ENCODE measurements at regions not wholly inside any gene's neighbourhood (a gene's known extent, or its start where the extent isn't known, plus 50 kb on each side); places are given as distances from the start of the nearest gene placed in this dataset.
"Not testable (repeated sequence)": the region's sequence is repeated elsewhere in the genome, so short reads cannot be mapped to it uniquely, and the experiment has no call there.

DNA sequence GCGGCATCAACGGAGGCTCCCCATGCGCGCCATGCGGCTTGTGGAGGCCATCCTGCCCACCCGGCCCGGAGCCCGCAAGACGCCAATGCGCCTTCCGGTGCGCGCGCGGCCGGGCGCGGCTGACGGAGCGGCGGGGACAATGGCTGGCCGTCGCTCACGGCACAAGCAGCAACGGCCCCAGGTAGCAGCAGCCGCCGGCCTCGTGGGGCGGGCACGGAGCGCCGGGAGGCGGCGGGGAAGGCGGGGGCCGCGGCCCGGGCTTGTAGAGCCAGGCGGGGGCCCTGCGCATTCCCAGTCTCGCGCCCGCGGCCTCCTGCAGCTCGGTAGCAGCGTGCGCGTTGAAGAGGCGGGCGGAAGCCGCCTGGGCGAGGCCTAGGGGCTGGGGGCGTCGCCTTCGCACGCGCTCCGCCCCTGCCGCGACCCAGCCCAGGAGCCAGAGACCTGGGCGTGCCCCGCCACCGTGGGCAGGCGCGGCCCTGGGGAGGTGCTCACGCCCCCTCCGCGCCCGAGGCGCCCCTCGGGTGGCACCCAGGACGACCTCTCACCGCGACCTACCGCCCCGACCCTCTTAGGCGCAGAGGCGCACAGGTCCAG is 207.1 kb upstream of the PRKX start:
- not testable (repeated sequence) for DNase-seq (ENCODE audit: low read depth in 2 of 2)

DNA sequence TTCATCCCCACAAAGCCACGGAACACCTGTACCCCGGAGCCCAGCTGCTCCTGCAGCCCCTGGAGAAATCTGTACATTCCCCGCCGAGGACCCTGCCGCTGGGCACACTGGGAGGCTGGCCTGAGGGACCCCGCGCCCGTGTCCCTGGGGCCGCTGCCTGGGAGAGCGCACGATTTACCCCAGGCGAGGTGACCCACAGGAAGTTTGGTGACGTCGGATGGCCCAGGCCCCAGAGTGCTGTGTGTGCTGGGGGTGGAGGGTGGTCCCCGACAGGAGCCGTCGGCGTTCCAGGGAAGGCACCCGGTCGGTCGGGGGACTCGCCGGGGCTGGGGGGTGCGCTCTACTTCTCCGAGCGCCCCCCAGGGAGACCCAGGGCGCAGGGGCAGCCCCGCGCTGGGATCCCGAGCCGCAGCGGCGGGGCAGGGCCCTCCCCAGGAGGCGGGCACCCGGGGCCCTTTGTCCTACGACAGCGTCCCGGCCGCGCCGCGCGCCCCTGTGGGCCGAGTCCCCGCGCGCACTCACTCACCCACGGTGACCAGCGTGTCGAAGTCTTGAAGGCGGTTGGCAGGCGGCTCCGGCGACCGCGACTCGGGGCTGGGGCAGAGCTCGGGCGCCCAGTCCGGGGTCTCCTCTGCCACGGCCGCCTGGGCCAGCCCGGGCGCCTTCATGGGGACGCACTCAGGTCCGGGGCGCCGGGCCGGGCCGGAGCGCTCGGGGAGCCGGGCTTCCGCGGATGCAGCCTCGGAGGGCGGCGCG is 206.4 kb upstream of the PRKX start:
- not testable (repeated sequence) for DNase-seq (ENCODE audit: low read depth in 2 of 2)

DNA sequence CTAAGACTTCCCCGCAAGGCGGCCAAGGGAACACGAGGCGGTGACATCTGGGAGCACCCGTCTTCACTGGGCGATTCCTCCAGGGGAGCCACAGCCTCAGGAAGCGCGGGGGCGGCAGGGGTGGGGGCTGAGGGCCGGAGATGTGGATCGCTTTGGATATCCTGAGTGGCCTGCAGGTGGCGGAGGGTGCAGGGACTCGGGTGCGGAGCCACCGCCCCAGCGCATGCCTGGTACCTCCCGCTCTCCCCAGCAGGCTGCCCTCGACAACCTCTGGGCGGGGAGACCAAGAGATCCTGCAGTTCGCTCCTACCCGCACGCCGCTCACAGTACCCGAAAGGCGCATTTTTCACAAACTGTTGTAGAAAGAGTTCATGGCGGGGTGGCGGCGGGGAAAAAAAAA is 201.4 kb upstream of the PRKX start:
- not testable (repeated sequence) for DNase-seq (ENCODE audit: low read depth in 2 of 2)

DNA sequence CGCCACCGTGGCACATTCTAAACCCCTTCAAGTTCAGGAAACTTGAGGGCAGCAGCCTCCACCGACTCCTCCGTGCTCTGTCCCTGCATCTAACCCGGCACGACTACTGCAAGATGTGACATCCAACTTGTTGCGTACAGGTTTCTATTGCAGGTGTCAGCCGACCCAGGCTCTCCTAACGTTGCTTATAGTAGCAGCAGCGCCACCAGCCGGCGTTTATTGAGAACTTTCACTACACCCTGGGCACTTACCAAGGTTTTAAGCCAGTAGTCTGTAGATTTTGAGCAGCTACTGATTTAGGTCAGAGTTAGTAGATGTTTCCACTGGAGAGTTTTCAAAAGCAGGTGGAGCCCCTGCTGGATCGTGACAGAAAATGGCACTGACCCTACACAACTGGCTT is 200.6 kb upstream of the PRKX start:
- DNase-seq (ENCODE audit: low read depth in 2 of 2): not testable (repeated sequence)

DNA sequence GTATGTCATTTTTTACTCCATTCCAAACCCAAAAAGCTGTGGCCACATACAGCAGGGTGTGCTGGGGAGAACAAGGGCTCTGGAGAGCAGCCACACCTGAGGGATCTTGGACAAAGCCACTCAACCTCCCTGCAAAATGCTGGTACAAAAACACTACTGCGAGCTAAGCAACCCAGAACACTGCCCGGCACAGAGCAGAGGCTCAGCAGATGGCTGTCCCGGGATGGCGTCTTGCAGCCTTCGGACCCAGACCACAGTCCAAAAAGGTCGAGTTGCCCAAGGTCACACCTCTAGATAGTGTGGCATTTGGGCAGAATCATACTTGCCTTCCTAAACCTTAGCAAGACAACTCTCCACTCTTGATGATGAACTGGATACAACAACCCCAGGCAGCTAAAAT is 197.6 kb upstream of the PRKX start:
- DNase-seq (ENCODE audit: low read depth in 2 of 2): not testable (repeated sequence)

DNA sequence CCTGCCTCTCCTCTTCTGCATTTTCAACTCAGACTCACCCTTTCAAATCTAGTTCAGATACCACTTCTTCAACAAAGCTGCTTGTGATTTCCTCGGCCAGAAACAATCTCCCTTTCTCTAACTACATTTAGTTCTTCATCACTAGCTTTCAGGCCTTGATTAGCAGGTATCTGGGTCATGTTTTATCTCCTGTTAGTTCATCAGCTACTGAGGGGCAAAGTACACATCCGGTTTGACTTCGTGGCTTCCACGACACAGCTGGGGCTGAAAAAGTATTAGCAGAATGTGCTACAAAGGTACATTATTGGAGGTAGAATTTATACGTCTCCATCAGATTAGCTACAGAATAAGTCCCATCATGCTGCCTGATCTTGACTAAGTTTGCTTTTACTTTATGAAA is 197.2 kb upstream of the PRKX start:
- DNase-seq (ENCODE audit: low read depth in 2 of 2): not testable (repeated sequence)

DNA sequence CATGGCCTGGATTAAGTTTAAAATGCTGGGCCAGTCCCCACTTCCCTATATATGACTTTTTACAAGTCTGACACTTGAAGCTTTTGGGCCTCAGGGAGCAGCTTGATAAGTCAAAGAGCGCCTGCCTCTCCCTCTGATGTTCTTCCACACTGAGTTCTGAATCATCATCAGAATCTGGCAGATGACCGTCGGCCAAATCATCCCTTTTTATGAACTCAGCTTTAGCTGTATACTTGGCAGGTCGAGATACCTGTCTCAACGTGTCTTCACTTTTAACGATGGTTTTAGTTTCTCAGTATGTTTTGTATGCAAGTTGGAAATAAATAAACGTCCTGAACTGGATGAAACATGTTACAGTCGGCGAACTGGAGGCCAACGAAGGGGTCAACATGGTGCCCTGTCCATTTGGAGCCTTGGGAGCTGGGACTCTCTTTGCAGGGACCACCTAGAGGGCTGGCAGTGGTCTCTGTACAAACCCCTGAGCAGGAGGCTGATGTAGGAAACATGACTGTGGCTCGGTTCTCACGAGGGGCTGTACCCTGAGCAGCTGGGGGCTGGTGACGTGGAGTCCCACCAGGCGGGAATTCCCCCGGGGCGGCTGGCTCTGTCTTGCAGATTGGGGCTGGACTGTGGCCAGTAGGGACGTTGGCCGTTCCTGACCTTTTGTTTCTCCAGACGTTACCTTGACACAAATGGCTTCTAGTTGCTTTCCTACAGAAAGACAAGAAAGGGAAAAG is 192.2 kb upstream of the PRKX start:
- DNase-seq (ENCODE audit: low read depth in 2 of 2): not testable (repeated sequence)

DNA sequence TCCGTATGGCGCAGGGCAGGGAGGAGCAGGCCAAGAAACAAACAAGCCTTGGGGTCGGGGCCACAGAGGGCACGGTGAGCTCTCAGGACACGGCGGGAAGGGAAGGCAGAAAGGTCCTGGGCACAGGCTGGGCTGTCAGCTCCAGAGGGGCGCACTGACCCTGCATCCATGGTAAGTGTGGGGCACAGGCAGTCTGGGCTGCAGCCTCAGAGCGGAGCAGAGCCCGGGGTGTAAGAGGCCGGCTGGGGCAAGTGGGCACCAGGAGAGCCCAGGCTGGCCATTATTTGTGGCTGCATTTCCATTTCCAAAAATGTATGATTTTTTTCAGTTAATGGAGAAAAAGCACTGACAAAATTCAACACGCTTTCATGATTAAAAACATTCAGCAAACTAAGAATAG is 188.8 kb upstream of the PRKX start:
- DNase-seq (ENCODE audit: low read depth in 2 of 2): not testable (repeated sequence)

DNA sequence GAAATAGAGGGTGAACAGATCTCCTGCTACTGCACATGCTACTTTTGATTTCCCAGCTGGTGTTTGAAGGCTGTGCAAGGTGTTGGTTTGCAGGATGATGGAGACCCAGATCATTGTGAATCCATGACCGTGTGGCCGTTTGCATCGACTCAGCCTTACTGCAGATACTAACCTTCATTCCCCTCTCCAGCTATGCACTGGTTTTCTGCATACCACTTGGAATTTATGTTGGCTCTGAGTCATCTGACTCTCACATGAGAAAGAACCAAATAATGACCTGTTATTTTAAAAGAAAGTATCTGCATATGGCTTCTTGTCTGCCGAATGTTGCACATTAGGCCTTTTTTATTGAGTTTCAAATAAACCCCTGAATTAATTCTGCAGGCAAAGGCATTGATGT is 183.3 kb upstream of the PRKX start:
- DNase-seq (ENCODE audit: low read depth in 2 of 2): not testable (repeated sequence)

DNA sequence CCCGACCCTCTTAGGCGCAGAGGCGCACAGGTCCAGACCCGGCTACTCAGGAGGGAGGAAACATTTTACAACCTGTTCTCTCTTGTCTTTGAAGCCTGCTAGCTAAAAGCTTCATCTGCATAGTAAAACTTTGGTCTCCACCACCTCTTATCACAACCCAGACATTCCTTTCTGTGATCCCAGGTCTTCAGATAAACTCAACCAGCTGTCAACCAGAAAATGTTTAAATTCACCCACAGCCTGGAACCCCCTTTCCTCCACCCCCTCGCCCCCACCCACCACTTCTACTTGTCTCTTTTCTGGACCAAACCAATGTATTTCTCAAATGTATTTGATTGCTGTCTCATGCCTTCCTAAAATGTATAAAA is 169.1 kb upstream of the PRKX start:
- DNase-seq (ENCODE audit: low read depth in 2 of 2): not testable (repeated sequence)

DNA sequence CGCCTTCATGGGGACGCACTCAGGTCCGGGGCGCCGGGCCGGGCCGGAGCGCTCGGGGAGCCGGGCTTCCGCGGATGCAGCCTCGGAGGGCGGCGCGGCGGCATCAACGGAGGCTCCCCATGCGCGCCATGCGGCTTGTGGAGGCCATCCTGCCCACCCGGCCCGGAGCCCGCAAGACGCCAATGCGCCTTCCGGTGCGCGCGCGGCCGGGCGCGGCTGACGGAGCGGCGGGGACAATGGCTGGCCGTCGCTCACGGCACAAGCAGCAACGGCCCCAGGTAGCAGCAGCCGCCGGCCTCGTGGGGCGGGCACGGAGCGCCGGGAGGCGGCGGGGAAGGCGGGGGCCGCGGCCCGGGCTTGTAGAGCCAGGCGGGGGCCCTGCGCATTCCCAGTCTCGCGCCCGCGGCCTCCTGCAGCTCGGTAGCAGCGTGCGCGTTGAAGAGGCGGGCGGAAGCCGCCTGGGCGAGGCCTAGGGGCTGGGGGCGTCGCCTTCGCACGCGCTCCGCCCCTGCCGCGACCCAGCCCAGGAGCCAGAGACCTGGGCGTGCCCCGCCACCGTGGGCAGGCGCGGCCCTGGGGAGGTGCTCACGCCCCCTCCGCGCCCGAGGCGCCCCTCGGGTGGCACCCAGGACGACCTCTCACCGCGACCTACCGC is 168.6 kb upstream of the PRKX start:
- not testable (repeated sequence) for DNase-seq (ENCODE audit: low read depth in 2 of 2)

DNA sequence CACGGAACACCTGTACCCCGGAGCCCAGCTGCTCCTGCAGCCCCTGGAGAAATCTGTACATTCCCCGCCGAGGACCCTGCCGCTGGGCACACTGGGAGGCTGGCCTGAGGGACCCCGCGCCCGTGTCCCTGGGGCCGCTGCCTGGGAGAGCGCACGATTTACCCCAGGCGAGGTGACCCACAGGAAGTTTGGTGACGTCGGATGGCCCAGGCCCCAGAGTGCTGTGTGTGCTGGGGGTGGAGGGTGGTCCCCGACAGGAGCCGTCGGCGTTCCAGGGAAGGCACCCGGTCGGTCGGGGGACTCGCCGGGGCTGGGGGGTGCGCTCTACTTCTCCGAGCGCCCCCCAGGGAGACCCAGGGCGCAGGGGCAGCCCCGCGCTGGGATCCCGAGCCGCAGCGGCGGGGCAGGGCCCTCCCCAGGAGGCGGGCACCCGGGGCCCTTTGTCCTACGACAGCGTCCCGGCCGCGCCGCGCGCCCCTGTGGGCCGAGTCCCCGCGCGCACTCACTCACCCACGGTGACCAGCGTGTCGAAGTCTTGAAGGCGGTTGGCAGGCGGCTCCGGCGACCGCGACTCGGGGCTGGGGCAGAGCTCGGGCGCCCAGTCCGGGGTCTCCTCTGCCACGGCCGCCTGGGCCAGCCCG is 167.9 kb upstream of the PRKX start:
- DNase-seq (ENCODE audit: low read depth in 2 of 2): not testable (repeated sequence)

DNA sequence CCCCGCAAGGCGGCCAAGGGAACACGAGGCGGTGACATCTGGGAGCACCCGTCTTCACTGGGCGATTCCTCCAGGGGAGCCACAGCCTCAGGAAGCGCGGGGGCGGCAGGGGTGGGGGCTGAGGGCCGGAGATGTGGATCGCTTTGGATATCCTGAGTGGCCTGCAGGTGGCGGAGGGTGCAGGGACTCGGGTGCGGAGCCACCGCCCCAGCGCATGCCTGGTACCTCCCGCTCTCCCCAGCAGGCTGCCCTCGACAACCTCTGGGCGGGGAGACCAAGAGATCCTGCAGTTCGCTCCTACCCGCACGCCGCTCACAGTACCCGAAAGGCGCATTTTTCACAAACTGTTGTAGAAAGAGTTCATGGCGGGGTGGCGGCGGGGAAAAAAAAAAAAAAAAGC is 162.9 kb upstream of the PRKX start:
- DNase-seq (ENCODE audit: low read depth in 2 of 2): not testable (repeated sequence)

DNA sequence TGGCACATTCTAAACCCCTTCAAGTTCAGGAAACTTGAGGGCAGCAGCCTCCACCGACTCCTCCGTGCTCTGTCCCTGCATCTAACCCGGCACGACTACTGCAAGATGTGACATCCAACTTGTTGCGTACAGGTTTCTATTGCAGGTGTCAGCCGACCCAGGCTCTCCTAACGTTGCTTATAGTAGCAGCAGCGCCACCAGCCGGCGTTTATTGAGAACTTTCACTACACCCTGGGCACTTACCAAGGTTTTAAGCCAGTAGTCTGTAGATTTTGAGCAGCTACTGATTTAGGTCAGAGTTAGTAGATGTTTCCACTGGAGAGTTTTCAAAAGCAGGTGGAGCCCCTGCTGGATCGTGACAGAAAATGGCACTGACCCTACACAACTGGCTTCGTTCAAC is 162.2 kb upstream of the PRKX start:
- not testable (repeated sequence) for DNase-seq (ENCODE audit: low read depth in 2 of 2)

DNA sequence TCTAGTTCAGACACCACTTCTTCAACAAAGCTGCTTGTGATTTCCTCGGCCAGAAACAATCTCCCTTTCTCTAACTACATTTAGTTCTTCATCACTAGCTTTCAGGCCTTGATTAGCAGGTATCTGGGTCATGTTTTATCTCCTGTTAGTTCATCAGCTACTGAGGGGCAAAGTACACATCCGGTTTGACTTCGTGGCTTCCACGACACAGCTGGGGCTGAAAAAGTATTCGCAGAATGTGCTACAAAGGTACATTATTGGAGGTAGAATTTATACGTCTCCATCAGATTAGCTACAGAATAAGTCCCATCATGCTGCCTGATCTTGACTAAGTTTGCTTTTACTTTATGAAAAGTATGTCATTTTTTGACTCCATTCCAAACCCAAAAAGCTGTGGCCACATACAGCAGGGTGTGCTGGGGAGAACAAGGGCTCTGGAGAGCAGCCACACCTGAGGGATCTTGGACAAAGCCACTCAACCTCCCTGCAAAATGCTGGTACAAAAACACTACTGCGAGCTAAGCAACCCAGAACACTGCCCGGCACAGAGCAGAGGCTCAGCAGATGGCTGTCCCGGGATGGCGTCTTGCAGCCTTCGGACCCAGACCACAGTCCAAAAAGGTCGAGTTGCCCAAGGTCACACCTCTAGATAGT is 158.9 kb upstream of the PRKX start:
- DNase-seq (ENCODE audit: low read depth in 2 of 2): not testable (repeated sequence)

DNA sequence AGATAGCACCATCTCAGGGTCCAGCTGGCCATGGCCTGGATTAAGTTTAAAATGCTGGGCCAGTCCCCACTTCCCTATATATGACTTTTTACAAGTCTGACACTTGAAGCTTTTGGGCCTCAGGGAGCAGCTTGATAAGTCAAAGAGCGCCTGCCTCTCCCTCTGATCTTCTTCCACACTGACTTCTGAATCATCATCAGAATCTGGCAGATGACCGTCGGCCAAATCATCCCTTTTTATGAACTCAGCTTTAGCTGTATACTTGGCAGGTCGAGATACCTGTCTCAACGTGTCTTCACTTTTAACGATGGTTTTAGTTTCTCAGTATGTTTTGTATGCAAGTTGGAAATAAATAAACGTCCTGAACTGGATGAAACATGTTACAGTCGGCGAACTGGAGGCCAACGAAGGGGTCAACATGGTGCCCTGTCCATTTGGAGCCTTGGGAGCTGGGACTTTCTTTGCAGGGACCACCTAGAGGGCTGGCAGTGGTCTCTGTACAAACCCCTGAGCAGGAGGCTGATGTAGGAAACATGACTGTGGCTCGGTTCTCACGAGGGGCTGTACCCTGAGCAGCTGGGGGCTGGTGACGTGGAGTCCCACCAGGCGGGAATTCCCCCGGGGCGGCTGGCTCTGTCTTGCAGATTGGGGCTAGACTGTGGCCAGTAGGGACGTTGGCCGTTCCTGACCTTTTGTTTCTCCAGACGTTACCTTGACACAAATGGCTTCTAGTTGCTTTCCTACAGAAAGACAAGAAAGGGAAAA is 153.8 kb upstream of the PRKX start:
- DNase-seq (ENCODE audit: low read depth in 2 of 2): not testable (repeated sequence)

DNA sequence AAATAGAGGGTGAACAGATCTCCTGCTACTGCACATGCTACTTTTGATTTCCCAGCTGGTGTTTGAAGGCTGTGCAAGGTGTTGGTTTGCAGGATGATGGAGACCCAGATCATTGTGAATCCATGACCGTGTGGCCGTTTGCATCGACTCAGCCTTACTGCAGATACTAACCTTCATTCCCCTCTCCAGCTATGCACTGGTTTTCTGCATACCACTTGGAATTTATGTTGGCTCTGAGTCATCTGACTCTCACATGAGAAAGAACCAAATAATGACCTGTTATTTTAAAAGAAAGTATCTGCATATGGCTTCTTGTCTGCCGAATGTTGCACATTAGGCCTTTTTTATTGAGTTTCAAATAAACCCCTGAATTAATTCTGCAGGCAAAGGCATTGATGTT is 144.9 kb upstream of the PRKX start:
- DNase-seq (ENCODE audit: low read depth in 2 of 2): not testable (repeated sequence)

DNA sequence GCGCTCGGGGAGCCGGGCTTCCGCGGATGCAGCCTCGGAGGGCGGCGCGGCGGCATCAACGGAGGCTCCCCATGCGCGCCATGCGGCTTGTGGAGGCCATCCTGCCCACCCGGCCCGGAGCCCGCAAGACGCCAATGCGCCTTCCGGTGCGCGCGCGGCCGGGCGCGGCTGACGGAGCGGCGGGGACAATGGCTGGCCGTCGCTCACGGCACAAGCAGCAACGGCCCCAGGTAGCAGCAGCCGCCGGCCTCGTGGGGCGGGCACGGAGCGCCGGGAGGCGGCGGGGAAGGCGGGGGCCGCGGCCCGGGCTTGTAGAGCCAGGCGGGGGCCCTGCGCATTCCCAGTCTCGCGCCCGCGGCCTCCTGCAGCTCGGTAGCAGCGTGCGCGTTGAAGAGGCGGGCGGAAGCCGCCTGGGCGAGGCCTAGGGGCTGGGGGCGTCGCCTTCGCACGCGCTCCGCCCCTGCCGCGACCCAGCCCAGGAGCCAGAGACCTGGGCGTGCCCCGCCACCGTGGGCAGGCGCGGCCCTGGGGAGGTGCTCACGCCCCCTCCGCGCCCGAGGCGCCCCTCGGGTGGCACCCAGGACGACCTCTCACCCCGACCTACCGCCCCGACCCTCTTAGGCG is 130.2 kb upstream of the PRKX start:
- DNase-seq (ENCODE audit: low read depth in 2 of 2): not testable (repeated sequence)

DNA sequence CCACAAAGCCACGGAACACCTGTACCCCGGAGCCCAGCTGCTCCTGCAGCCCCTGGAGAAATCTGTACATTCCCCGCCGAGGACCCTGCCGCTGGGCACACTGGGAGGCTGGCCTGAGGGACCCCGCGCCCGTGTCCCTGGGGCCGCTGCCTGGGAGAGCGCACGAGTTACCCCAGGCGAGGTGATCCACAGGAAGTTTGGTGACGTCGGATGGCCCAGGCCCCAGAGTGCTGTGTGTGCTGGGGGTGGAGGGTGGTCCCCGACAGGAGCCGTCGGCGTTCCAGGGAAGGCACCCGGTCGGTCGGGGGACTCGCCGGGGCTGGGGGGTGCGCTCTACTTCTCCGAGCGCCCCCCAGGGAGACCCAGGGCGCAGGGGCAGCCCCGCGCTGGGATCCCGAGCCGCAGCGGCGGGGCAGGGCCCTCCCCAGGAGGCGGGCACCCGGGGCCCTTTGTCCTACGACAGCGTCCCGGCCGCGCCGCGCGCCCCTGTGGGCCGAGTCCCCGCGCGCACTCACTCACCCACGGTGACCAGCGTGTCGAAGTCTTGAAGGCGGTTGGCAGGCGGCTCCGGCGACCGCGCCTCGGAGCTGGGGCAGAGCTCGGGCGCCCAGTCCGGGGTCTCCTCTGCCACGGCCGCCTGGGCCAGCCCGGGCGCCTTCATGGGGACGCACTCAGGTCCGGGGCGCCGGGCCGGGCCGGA is 129.5 kb upstream of the PRKX start:
- DNase-seq (ENCODE audit: low read depth in 2 of 2): not testable (repeated sequence)
